Psoas muscle (tissue), 7 donors: ENCODE measurements at regions not wholly inside any gene's neighbourhood (a gene's known extent, or its start where the extent isn't known, plus 50 kb on each side); places are given as distances from the start of the nearest gene placed in this dataset.

Experiments
- ATAC-seq, 4 donors: fragments of 200-7000 bp; cut with Tn5 transposase; one replicate each; pipeline ENCODE4 v1.9.1; 2020; ENCODE audit warnings: moderate library complexity in 3 of 4, mild to moderate bottlenecking in 2 of 4
- DNase-seq, 2 donors: peaks; one replicate each; pipeline ENCODE4 v3.0.0-alpha.2; 2020
- H3K27ac ChIP-seq: fragments of 200-600 bp; one replicate; pipeline ENCODE4 v1.8.0; 2022
- H3K27me3 ChIP-seq, 3 donors: fragments of 200-600 bp in 1 of 3; one replicate each; pipeline versions ENCODE4 v1.6.1 to v1.8.0; 2013 to 2022; ENCODE audit warnings: low read length in 2 of 3, mild to moderate bottlenecking in 2 of 3, moderate library complexity in 1 of 3; ENCODE audit not compliant: insufficient read depth in 3 of 3
- H3K36me3 ChIP-seq, 2 donors: fragments of 200-600 bp in 1 of 2; one replicate each; pipeline versions ENCODE4 v1.6.1 to v1.8.0; 2013 to 2022; ENCODE audit warnings: low read depth in 1 of 2, mild to moderate bottlenecking in 1 of 2, moderate library complexity in 1 of 2; ENCODE audit not compliant: insufficient read depth in 1 of 2
- H3K4me1 ChIP-seq: fragments of 200-600 bp; one replicate; pipeline ENCODE4 v1.8.0; 2022
- H3K4me3 ChIP-seq: fragments of 200-600 bp; one replicate; pipeline ENCODE4 v1.8.0; 2022; ENCODE audit warnings: mild to moderate bottlenecking
- H3K9me3 ChIP-seq: fragments of 200-600 bp; one replicate; pipeline ENCODE4 v1.8.0; 2022
- WGBS, 3 donors: extraction: QIAGEN DNeasy Blood & Tissue Kit; methylation state at CpG; one replicate each; pipeline versions ENCODE4 v1.1.6 to v1.1.7; 2013; 5-methylcytosine and 5-hydroxymethylcytosine counted together
- intact Hi-C, 2 donors: fragments of 100-400 bp; cut with DNase I; formaldehyde crosslinking; loops; one replicate each; pipeline versions ENCODE4 v1.11.0 to v1.14.2; 2022
- TF ChIP-seq, protein P1 (sequence below): fragments of 200-600 bp; IDR thresholded peaks from one replicate; pipeline ENCODE4 v1.8.0; 2022; ENCODE audit warnings: antibody characterized with exemption
- donor health status: healthy with polysubstance abuse.
- donor health status: DM: no; HTN: no; CAD: no; lungs with moderate emphysema.
- donor health status: Bipolar disorder and iron deficiency.
- donor health status: healthy.
- donor health status: DM: yes; HTN: yes; CAD: no.
- donor health status: DM: no; HTN: no; CAD: no.
- donor health status: DM: yes; HTN: yes; CAD: no.

DNA sequence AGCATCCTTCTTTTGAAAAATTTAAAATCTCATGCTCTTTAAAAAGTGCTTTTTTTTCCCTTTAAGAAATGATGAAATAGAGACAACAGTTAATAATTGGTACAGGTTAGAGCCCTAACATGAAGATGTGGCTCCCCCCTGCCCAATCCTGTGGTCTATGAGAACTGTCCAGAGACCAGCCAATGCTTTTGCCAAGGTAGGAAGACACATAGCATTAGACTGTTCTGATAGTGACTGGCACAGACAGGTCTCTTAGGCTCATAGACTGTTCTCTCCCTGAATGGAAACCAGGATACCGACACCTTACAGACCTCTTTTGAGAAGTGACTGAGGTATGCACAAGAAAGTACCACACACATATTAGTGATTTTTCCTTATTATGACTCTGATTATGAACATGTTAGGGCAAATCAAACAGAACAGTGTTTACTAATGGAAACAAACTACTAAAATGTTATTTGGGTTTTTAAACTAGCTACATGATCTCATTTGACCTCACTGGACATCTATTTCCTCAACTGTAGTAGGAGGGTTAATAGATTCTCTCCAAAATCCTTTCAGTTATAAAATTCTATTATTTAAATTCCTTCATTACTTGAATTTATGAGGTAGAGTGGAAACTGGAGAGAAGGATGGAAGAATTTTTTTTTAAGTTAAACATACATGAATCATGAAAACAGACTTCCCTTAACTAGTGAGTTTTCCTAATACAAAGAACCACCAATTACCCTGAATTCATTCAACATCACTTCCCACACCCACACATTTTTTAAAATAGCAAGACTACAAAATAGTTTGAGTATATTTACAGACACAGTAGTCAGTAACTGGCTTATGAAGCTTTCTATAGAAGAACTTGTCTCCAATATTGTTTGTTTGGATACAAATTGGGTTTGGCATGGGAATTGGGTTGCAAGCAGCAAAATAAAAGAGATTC is 120.4 kb downstream of the OGFRL1 start:
- H3K9me3 ChIP-seq, result no peaks in the 10 kb centered on the region
- DNase-seq, result no peak
- ATAC-seq, result no peak
- H3K4me3 ChIP-seq, result no peak overlapping the region
- 50 to 82% (median 74%) methylated on average over 1 of the region's 1 CpG for WGBS, 3 donors
- peaks cover 0 to 12% of the 10 kb centered on the region in 2 donors for H3K36me3 ChIP-seq
- H3K27me3 ChIP-seq, result no peaks in the 10 kb centered on the region
- TF ChIP-seq, protein P1, sequence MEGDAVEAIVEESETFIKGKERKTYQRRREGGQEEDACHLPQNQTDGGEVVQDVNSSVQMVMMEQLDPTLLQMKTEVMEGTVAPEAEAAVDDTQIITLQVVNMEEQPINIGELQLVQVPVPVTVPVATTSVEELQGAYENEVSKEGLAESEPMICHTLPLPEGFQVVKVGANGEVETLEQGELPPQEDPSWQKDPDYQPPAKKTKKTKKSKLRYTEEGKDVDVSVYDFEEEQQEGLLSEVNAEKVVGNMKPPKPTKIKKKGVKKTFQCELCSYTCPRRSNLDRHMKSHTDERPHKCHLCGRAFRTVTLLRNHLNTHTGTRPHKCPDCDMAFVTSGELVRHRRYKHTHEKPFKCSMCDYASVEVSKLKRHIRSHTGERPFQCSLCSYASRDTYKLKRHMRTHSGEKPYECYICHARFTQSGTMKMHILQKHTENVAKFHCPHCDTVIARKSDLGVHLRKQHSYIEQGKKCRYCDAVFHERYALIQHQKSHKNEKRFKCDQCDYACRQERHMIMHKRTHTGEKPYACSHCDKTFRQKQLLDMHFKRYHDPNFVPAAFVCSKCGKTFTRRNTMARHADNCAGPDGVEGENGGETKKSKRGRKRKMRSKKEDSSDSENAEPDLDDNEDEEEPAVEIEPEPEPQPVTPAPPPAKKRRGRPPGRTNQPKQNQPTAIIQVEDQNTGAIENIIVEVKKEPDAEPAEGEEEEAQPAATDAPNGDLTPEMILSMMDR, result no peak
- intact Hi-C loops, result no loop called here
- peak overlapping the region; percentile 32 for H3K27ac ChIP-seq
- H3K4me1 ChIP-seq, result peaks cover 76% of the 10 kb centered on the region

DNA sequence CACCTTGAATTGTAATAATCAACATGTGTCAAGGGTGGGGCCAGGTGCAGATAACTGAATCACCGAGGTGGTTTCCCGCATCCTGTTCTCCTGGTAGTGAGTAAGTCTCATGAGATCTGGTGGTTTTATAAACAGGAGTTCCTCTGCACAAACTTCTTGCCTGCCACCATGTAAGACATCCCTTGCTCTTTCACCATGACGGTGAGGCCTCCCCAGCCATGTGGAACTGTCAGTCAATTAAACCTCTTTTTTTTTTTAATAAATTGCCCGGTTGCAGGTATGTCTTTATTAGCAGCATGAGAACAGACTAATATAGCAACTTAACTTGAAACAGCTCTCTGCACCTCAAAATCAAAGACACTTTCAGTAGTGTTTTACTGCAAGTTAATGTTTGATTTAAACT is 121.6 kb downstream of the OGFRL1 start:
- DNase-seq (no peak), ATAC-seq (peak in 1 of 4 donors; percentile 20)
- intact Hi-C loops, result no loop called here
- 59 to 75% (median 66%) methylated on average over 4 of the region's 4 CpGs for WGBS, 3 donors
- Histone ChIP-seq H3K9me3 (no peaks in the 10 kb centered on the region), H3K27me3 (no peaks in the 10 kb centered on the region), H3K4me1 (peaks cover 76% of the 10 kb centered on the region), H3K27ac (peak overlapping the region; percentile 32), H3K36me3 (peaks cover 0 to 16% of the 10 kb centered on the region in 2 donors), H3K4me3 (no peak overlapping the region)
- TF ChIP-seq, protein P1, result no peak

DNA sequence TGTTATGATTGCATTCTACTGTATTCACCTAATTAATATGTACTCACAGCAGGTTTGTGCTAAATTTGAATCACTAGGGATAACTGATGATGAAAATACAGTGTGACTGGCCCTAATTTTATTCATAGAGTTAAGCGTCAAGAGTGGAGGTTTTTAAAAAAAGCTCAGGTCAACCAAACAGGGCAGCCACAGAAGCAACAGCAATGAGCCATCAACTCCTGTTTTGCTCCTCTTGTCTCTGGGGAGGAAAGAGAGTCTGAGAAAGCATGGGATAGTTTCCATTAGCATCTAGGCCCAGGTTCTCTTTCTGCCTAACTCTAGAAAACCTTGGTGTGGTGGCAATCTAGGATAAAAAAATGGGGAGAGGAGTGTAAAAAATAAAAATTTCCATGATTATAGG is 122.1 kb downstream of the OGFRL1 start:
- DNase-seq (no peak), ATAC-seq (no peak)
- no peak overlapping the region for H3K27ac ChIP-seq
- intact Hi-C loops, result no loop called here
- TF ChIP-seq, protein P1, result no peak
- no peaks in the 10 kb centered on the region for H3K9me3 ChIP-seq
- H3K27me3 ChIP-seq, result no peaks in the 10 kb centered on the region
- WGBS, 3 donors, result 27 to 45% (median 36%) methylated on average over 1 of the region's 1 CpG
- H3K4me3 ChIP-seq, result no peak overlapping the region
- H3K36me3 ChIP-seq, result peaks cover 3 to 21% of the 10 kb centered on the region in 2 donors
- H3K4me1 ChIP-seq, result peaks cover 72% of the 10 kb centered on the region

DNA sequence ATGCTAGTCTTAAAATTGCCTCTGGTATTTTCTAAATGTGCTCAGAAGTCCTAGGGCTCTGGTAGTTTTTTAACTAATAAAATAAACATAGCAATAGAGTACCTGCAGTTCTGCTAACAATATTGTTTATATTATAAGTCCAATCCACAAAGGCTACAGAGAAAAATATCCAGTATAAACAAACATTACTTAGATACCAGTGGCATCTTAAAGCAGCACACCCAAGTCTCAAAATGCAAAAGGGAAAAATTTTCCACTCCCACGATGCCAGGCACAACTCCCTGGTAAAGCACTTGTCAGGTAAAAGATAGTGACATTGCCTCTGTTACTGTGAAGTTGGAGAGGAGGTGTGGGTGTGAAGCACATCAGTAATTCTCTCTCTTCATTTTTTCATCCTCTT is 123.3 kb downstream of the OGFRL1 start:
- H3K27ac ChIP-seq, result peak overlapping the region; percentile 78
- WGBS, 3 donors, result 14 to 38% (median 31%) methylated on average over 1 of the region's 1 CpG
- intact Hi-C loops, result no loop called here
- peaks cover 4 to 33% of the 10 kb centered on the region in 2 donors for H3K36me3 ChIP-seq
- no peaks in the 10 kb centered on the region for H3K27me3 ChIP-seq
- no peaks in the 10 kb centered on the region for H3K9me3 ChIP-seq
- ATAC-seq (no peak), DNase-seq (no peak)
- TF ChIP-seq, protein P1, result no peak
- H3K4me1 ChIP-seq, result peaks cover 68% of the 10 kb centered on the region
- H3K4me3 ChIP-seq, result peak overlapping the region; percentile 51
